Neural crest cell (in vitro differentiated cells): ENCODE measurements at regions not wholly inside any gene's neighbourhood (a gene's known extent, or its start where the extent isn't known, plus 50 kb on each side); places are given as distances from the start of the nearest gene placed in this dataset.

ENCODE experiments used
- DNase-seq: peaks from one replicate; pipeline ENCODE4 v3.0.0; 2021; ENCODE audit warnings: low read depth, mixed read lengths, low spot score
- H3K27ac Mint-ChIP-seq: one replicate; pipeline ENCODE4 v1.8.0; 2021; ENCODE audit warnings: mild to moderate bottlenecking, mixed read lengths; ENCODE audit not compliant: unreplicated experiment
- H3K27me3 Mint-ChIP-seq: 2 replicates; pipeline ENCODE4 v1.8.0; 2021; ENCODE audit warnings: low read depth, mild to moderate bottlenecking, mixed read lengths
- H3K36me3 Mint-ChIP-seq: 2 replicates; pipeline ENCODE4 v1.8.0; 2021; ENCODE audit warnings: low read depth, mild to moderate bottlenecking, mixed read lengths
- H3K4me1 Mint-ChIP-seq: 2 replicates; pipeline ENCODE4 v1.8.0; 2021; ENCODE audit warnings: mixed read lengths
- H3K4me3 Mint-ChIP-seq: one replicate; pipeline ENCODE4 v1.8.0; 2021; ENCODE audit warnings: mild to moderate bottlenecking, mixed read lengths
- H3K9me3 Mint-ChIP-seq: 2 replicates; pipeline ENCODE4 v1.8.0; 2021; ENCODE audit warnings: mixed read lengths
- CTCF ChIP-seq: fragments of 200-600 bp; sonication (generic); conservative IDR thresholded peaks from 2 replicates; pipeline ENCODE4 v1.5.0; 2021; ENCODE audit warnings: antibody characterized with exemption, mild to moderate bottlenecking

- Mint-ChIP-seq H3K4me1 (peaks cover 12% of the 10 kb centered on the region), H3K9me3 (no peaks in the 10 kb centered on the region), H3K27me3 (no peaks in the 10 kb centered on the region), H3K27ac (no peak overlapping the region), H3K4me3 (no peak overlapping the region), H3K36me3 (no peaks in the 10 kb centered on the region)
- no peak for TF ChIP-seq CTCF
- no peak for DNase-seq
These were observed 603.1 kb downstream of the POM121L12 start for GRCh38 chr7:53638517-53638916.

DNA sequence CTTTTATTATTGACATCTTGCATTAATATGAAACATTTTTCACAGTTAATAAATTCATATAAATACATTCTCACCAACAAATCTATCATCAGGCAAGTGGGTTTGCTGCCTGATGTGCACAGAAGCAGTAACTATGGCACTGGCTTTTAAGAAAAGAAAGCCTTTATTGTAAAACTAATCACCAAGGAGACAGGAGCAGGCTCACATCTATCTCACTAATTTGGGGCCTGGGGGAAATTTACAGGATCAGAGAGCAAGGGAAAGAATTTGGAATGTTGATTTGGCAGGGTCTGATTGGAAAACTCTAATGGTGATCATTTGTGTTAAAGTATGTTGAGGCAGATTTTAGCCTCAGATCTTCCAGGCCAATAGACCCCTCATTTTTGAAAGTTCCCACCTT lies 605.7 kb downstream of the POM121L12 start:
- no peak for TF ChIP-seq CTCF
- no peaks in the 10 kb centered on the region for H3K36me3 Mint-ChIP-seq
- no peak overlapping the region for H3K27ac Mint-ChIP-seq

DNA sequence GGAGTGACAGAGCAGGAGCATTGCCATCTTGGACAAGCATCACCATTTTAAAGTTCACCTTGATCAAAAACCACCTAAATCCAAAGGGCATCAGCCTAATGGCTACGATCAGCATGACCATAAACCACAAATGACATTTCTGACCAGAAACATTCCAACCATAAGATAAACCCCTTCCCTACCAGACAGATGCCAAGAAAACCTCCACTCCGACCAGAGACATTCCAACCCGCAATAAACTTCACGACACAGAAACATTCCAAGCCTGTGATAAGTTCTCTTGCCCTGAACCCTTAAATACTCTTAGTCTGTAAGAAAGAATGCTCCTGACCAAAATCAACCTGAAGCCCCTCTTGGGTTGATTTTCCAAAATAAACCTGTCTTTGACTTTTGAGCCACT lies 606.9 kb downstream of the POM121L12 start:
- Mint-ChIP-seq H3K36me3 (no peaks in the 10 kb centered on the region), H3K4me1 (peaks cover 12% of the 10 kb centered on the region), H3K9me3 (peaks cover 3% of the 10 kb centered on the region), H3K27me3 (no peaks in the 10 kb centered on the region), H3K4me3 (no peak overlapping the region), H3K27ac (no peak overlapping the region)
- no peak for DNase-seq
- TF ChIP-seq CTCF: no peak

More for the DNA sequence above, 605.7 kb downstream of the POM121L12 start:
- H3K4me1 Mint-ChIP-seq: peaks cover 12% of the 10 kb centered on the region
- peaks cover 2% of the 10 kb centered on the region for H3K9me3 Mint-ChIP-seq
- no peak overlapping the region for H3K4me3 Mint-ChIP-seq
- DNase-seq: no peak
- H3K27me3 Mint-ChIP-seq: no peaks in the 10 kb centered on the region

GRCh38 chr7:53642866-53643265 lies 607.4 kb downstream of the POM121L12 start:
- peaks cover 3% of the 10 kb centered on the region for H3K9me3 Mint-ChIP-seq
- H3K27me3 Mint-ChIP-seq: no peaks in the 10 kb centered on the region
- H3K4me1 Mint-ChIP-seq: peaks cover 12% of the 10 kb centered on the region
- no peak overlapping the region for H3K27ac Mint-ChIP-seq
- H3K4me3 Mint-ChIP-seq: no peak overlapping the region
- no peaks in the 10 kb centered on the region for H3K36me3 Mint-ChIP-seq
- no peak for TF ChIP-seq CTCF
- DNase-seq: no peak

GRCh38 chr7:53656881-53657280 lies 621.4 kb downstream of the POM121L12 start:
- Mint-ChIP-seq H3K4me1 (no peaks in the 10 kb centered on the region), H3K27ac (no peak overlapping the region), H3K36me3 (no peaks in the 10 kb centered on the region), H3K4me3 (no peak overlapping the region), H3K27me3 (no peaks in the 10 kb centered on the region), H3K9me3 (peaks cover 7% of the 10 kb centered on the region)
- DNase-seq: no peak
- no peak for TF ChIP-seq CTCF

DNA sequence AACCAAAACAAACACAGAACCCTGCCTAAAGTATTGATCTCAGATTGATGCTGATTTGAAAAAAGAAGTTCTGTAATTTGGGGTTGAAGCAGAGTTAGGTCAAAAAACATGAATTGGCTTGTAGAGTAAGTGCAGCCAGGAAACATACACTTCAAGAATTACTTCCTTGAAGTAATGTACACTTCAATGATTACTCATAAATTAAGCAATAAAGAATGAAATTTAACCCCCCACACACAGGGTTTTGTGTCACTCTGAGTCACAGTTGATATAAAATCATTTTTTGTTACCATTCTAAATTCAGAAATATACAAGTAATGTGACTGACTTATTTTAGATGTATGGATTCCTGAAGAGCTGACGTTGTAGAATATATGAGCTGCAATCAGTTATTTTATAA lies 622.2 kb downstream of the POM121L12 start:
- Mint-ChIP-seq H3K27me3 (no peaks in the 10 kb centered on the region), H3K9me3 (peaks cover 4% of the 10 kb centered on the region), H3K4me3 (no peak overlapping the region), H3K4me1 (no peaks in the 10 kb centered on the region), H3K27ac (no peak overlapping the region), H3K36me3 (no peaks in the 10 kb centered on the region)
- no peak for DNase-seq
- no peak for TF ChIP-seq CTCF
